ENCODE measurements at regions not wholly inside any gene's neighbourhood (a gene's known extent, or its start where the extent isn't known, plus 50 kb on each side); places are given as distances from the start of the nearest gene placed in this dataset.

GRCh38 chr3:31013090-31013489 lies 118.6 kb upstream of the GADL1 start:
- Mint-ChIP-seq H3K4me1 (ENCODE audit: low read depth, unreplicated experiment) (peaks cover 38% of the 10 kb centered on the region), H3K27ac (ENCODE audit: unreplicated experiment) (no peak overlapping the region), H3K36me3 (ENCODE audit: insufficient read depth, unreplicated experiment) (no peaks in the 10 kb centered on the region), H3K4me3 (ENCODE audit: unreplicated experiment) (no peak overlapping the region), H3K9me3 (ENCODE audit: unreplicated experiment) (peaks cover 6% of the 10 kb centered on the region), H3K27me3 (ENCODE audit: insufficient read depth, unreplicated experiment) (no peaks in the 10 kb centered on the region)
- POLR2A ChIA-PET: no interaction called here
- Histone ChIP-seq H3K4me1 (peaks cover 25% of the 10 kb centered on the region), H3K27me3 (replicated peaks; ENCODE audit: control insufficient read depth, insufficient read depth, low read length) (no peaks in the 10 kb centered on the region), H3K4me3 (ENCODE audit: low read depth, low read length) (no peak overlapping the region), H3K9me3 (0 out of 2 replicates have a peak, but pooled peaks cover 3% of the 10 kb centered on the region), H3K36me3 (ENCODE audit: control insufficient read depth, insufficient read depth, low read length) (no peaks in the 10 kb centered on the region)
- intact Hi-C loops (cut with micrococcal nuclease; ENCODE audit: unreplicated experiment): no loop called here
- no peak for DNase-seq
- CTCF ChIA-PET: interaction anchor here (0.5 kb wide), 1 partner anchor 170 kb away, joined by 3 read pairs; no protein-coding TSS in a partner anchor
- TF ChIP-seq CTCF (IDR thresholded peaks at IDR 0.05; ENCODE audit: insufficient read depth in 1 of 2, low read depth in 1 of 2, low read length in 1 of 2, severe bottlenecking in 1 of 2, unreplicated experiment in 1 of 2): no peak
- BruUV-seq (replicated peaks): no TSS peak

GRCh38 chr3:31013843-31014242 lies 119.4 kb upstream of the GADL1 start:
- Mint-ChIP-seq H3K4me3 (ENCODE audit: unreplicated experiment) (no peak overlapping the region), H3K36me3 (ENCODE audit: insufficient read depth, unreplicated experiment) (no peaks in the 10 kb centered on the region), H3K9me3 (ENCODE audit: unreplicated experiment) (no peaks in the 10 kb centered on the region), H3K27ac (ENCODE audit: unreplicated experiment) (no peak overlapping the region), H3K27me3 (ENCODE audit: insufficient read depth, unreplicated experiment) (no peaks in the 10 kb centered on the region), H3K4me1 (ENCODE audit: low read depth, unreplicated experiment) (peaks cover 31% of the 10 kb centered on the region)
- Histone ChIP-seq H3K36me3 (ENCODE audit: control insufficient read depth, insufficient read depth, low read length) (no peaks in the 10 kb centered on the region), H3K4me1 (peaks cover 18% of the 10 kb centered on the region), H3K4me3 (ENCODE audit: low read depth, low read length) (no peak overlapping the region), H3K9me3 (0 out of 2 replicates have a peak, but pooled peaks cover 3% of the 10 kb centered on the region), H3K27me3 (replicated peaks; ENCODE audit: control insufficient read depth, insufficient read depth, low read length) (no peaks in the 10 kb centered on the region)
- intact Hi-C loops (cut with micrococcal nuclease; ENCODE audit: unreplicated experiment): no loop called here
- no TSS peak for BruUV-seq (replicated peaks)
- TF ChIP-seq CTCF (IDR thresholded peaks at IDR 0.05; ENCODE audit: insufficient read depth in 1 of 2, low read depth in 1 of 2, low read length in 1 of 2, severe bottlenecking in 1 of 2, unreplicated experiment in 1 of 2): no peak
- ChIA-PET CTCF (interaction anchor here (0.5 kb wide), 1 partner anchor 171 kb away, joined by 3 read pairs; no protein-coding TSS in a partner anchor), POLR2A (no interaction called here)
- no peak for DNase-seq

- Mint-ChIP-seq H3K36me3 (ENCODE audit: insufficient read depth, unreplicated experiment) (no peaks in the 10 kb centered on the region), H3K4me1 (ENCODE audit: low read depth, unreplicated experiment) (peaks cover 24% of the 10 kb centered on the region), H3K27ac (ENCODE audit: unreplicated experiment) (no peak overlapping the region), H3K4me3 (ENCODE audit: unreplicated experiment) (no peak overlapping the region), H3K9me3 (ENCODE audit: unreplicated experiment) (no peaks in the 10 kb centered on the region), H3K27me3 (ENCODE audit: insufficient read depth, unreplicated experiment) (no peaks in the 10 kb centered on the region)
- no peak overlapping the region for H3K4me3 ChIP-seq (ENCODE audit: low read depth, low read length)
- ChIA-PET CTCF (no interaction called here), POLR2A (no interaction called here)
- 0 out of 2 replicates have a peak, but pooled peaks cover 3% of the 10 kb centered on the region for H3K9me3 ChIP-seq
- TF ChIP-seq CTCF (IDR thresholded peaks at IDR 0.05; ENCODE audit: insufficient read depth in 1 of 2, low read depth in 1 of 2, low read length in 1 of 2, severe bottlenecking in 1 of 2, unreplicated experiment in 1 of 2): no peak
- no peaks in the 10 kb centered on the region for H3K27me3 ChIP-seq (replicated peaks; ENCODE audit: control insufficient read depth, insufficient read depth, low read length)
- no peak for DNase-seq
- H3K36me3 ChIP-seq (ENCODE audit: control insufficient read depth, insufficient read depth, low read length): no peaks in the 10 kb centered on the region
- peaks cover 13% of the 10 kb centered on the region for H3K4me1 ChIP-seq
- intact Hi-C loops (cut with micrococcal nuclease; ENCODE audit: unreplicated experiment): no loop called here
- BruUV-seq (replicated peaks): no TSS peak
Measured at GRCh38 chr3:31014317-31015040, 120.0 kb upstream of the GADL1 start.
